ENCODE measurements at regions not wholly inside any gene's neighbourhood (a gene's known extent, or its start where the extent isn't known, plus 50 kb on each side); places are given as distances from the start of the nearest gene placed in this dataset.

GRCh38 chr6:91464201-91464600, 877.3 kb upstream of the MAP3K7 start:
- no peak for DNase-seq (ENCODE audit: low read depth in 4 of 4, low spot score in 2 of 4)

GRCh38 chr6:91462241-91462640, 875.4 kb upstream of the MAP3K7 start:
- no peak for DNase-seq (ENCODE audit: low read depth in 4 of 4, low spot score in 2 of 4)

- DNase-seq (ENCODE audit: low read depth in 4 of 4, low spot score in 2 of 4) = no peak
Observed at GRCh38 chr6:91453224-91453878, 866.5 kb upstream of the MAP3K7 start.

- no peak for DNase-seq (ENCODE audit: low read depth in 4 of 4, low spot score in 2 of 4)
Observed at GRCh38 chr6:91449539-91449938, 862.7 kb upstream of the MAP3K7 start.

- no peak for DNase-seq (ENCODE audit: low read depth in 4 of 4, low spot score in 2 of 4)
Observed at GRCh38 chr6:91447530-91448254, 860.8 kb upstream of the MAP3K7 start.

GRCh38 chr6:91447081-91447480, 860.2 kb upstream of the MAP3K7 start:
- no peak for DNase-seq (ENCODE audit: low read depth in 4 of 4, low spot score in 2 of 4)

- no peak for DNase-seq (ENCODE audit: low read depth in 4 of 4, low spot score in 2 of 4)
Observed at GRCh38 chr6:91443405-91443804, 856.5 kb upstream of the MAP3K7 start.

- no peak for DNase-seq (ENCODE audit: low read depth in 4 of 4, low spot score in 2 of 4)
Observed at GRCh38 chr6:91442342-91442741, 855.5 kb upstream of the MAP3K7 start.

GRCh38 chr6:91438570-91438969, 851.7 kb upstream of the MAP3K7 start:
- no peak for DNase-seq (ENCODE audit: low read depth in 4 of 4, low spot score in 2 of 4)

GRCh38 chr6:91437315-91437729, 850.5 kb upstream of the MAP3K7 start:
- DNase-seq (ENCODE audit: low read depth in 4 of 4, low spot score in 2 of 4) = no peak

- no peak for DNase-seq (ENCODE audit: low read depth in 4 of 4, low spot score in 2 of 4)
Observed at GRCh38 chr6:91436448-91436847, 849.6 kb upstream of the MAP3K7 start.

- no peak for DNase-seq (ENCODE audit: low read depth in 4 of 4, low spot score in 2 of 4)
Observed at GRCh38 chr6:91435630-91436029, 848.8 kb upstream of the MAP3K7 start.

GRCh38 chr6:91434576-91434975, 847.7 kb upstream of the MAP3K7 start:
- no peak for DNase-seq (ENCODE audit: low read depth in 4 of 4, low spot score in 2 of 4)

GRCh38 chr6:91433660-91434534, 847.0 kb upstream of the MAP3K7 start:
- no peak for DNase-seq (ENCODE audit: low read depth in 4 of 4, low spot score in 2 of 4)

GRCh38 chr6:91428953-91429560, 842.2 kb upstream of the MAP3K7 start:
- no peak for DNase-seq (ENCODE audit: low read depth in 4 of 4, low spot score in 2 of 4)

- DNase-seq (ENCODE audit: low read depth in 4 of 4, low spot score in 2 of 4) = no peak
Observed at GRCh38 chr6:91428296-91428695, 841.4 kb upstream of the MAP3K7 start.

- DNase-seq (ENCODE audit: low read depth in 4 of 4, low spot score in 2 of 4) = no peak
Observed at GRCh38 chr6:91420243-91420642, 833.4 kb upstream of the MAP3K7 start.

GRCh38 chr6:91415031-91415605, 828.2 kb upstream of the MAP3K7 start:
- no peak for DNase-seq (ENCODE audit: low read depth in 4 of 4, low spot score in 2 of 4)

GRCh38 chr6:91412532-91412931, 825.7 kb upstream of the MAP3K7 start:
- no peak for DNase-seq (ENCODE audit: low read depth in 4 of 4, low spot score in 2 of 4)

GRCh38 chr6:91407706-91408105, 820.8 kb upstream of the MAP3K7 start:
- no peak for DNase-seq (ENCODE audit: low read depth in 4 of 4, low spot score in 2 of 4)

GRCh38 chr6:91392951-91393350, 806.1 kb upstream of the MAP3K7 start:
- no peak for DNase-seq (ENCODE audit: low read depth in 4 of 4, low spot score in 2 of 4)
